Caco-2 (cell line): ENCODE measurements at regions not wholly inside any gene's neighbourhood (a gene's known extent, or its start where the extent isn't known, plus 50 kb on each side); places are given as distances from the start of the nearest gene placed in this dataset.

Experiments used
- BruUV-seq: library from RNA; stranded (reverse); fragments of 400-500 nt; replicated peaks from 2 replicates; lab custom pipeline; 2021; lab: Mats Ljungman, UMichigan
- CTCF ChIA-PET: fragments of 300-600 bp; sonication (Branson Sonifier 250); formaldehyde crosslinking; loops from one replicate; lab custom pipeline; 2022; ENCODE audit warnings: antibody characterized with exemption; lab: Charles Lee
- POLR2A ChIA-PET: fragments of 300-600 bp; sonication (Branson Sonifier 250); formaldehyde crosslinking; loops from one replicate; lab custom pipeline; 2022; ENCODE audit warnings: antibody characterized with exemption; lab: Charles Lee
- DNase-seq, 2 experiments: peaks; one replicate each; pipeline versions ENCODE4 v3.0.0 to v3.0.0-alpha.2; 2020 to 2022
- H3K27me3 ChIP-seq: replicated peaks from 2 replicates; pipeline ENCODE4 v1.6.0; 2011; ENCODE audit warnings: low read length; ENCODE audit not compliant: control insufficient read depth, insufficient read depth
- H3K36me3 ChIP-seq: 2 replicates; pipeline ENCODE4 v1.5.1; 2011; ENCODE audit warnings: low read length; ENCODE audit not compliant: control insufficient read depth, insufficient read depth
- H3K4me1 ChIP-seq: fragments of 250-450 bp; sonication (Bioruptor Pico); 2 replicates; pipeline ENCODE4 v1.5.1; 2020; ENCODE audit warnings: mild to moderate bottlenecking
- H3K4me3 ChIP-seq: 2 replicates; pipeline ENCODE4 v1.5.1; 2011; ENCODE audit warnings: low read depth, mild to moderate bottlenecking, control low read depth, low read length
- H3K9me3 ChIP-seq: fragments of 250-450 bp; sonication (Bioruptor Pico); 2 replicates; pipeline ENCODE4 v1.5.1; 2020; ENCODE audit warnings: mild to moderate bottlenecking, moderate library complexity
- H3K27ac Mint-ChIP-seq: one replicate; pipeline ENCODE4 v1.8.0; 2022; ENCODE audit warnings: mixed read lengths; ENCODE audit not compliant: unreplicated experiment
- H3K27me3 Mint-ChIP-seq: one replicate; pipeline ENCODE4 v1.8.0; 2022; ENCODE audit warnings: mixed read lengths; ENCODE audit not compliant: insufficient read depth, unreplicated experiment
- H3K36me3 Mint-ChIP-seq: one replicate; pipeline ENCODE4 v1.8.0; 2022; ENCODE audit warnings: mild to moderate bottlenecking, mixed read lengths; ENCODE audit not compliant: insufficient read depth, unreplicated experiment
- H3K4me1 Mint-ChIP-seq: one replicate; pipeline ENCODE4 v1.8.0; 2022; ENCODE audit warnings: low read depth, mixed read lengths; ENCODE audit not compliant: unreplicated experiment
- H3K4me3 Mint-ChIP-seq: one replicate; pipeline ENCODE4 v1.8.0; 2022; ENCODE audit warnings: mild to moderate bottlenecking, moderate library complexity, mixed read lengths; ENCODE audit not compliant: unreplicated experiment
- H3K9me3 Mint-ChIP-seq: one replicate; pipeline ENCODE4 v1.8.0; 2022; ENCODE audit warnings: mixed read lengths; ENCODE audit not compliant: unreplicated experiment
- CTCF ChIP-seq, 2 experiments: fragments of 200-600 bp in 1 of 2; IDR thresholded peaks; 1 replicate in 1 of 2; 2 replicates in 1 of 2; pipeline versions ENCODE4 v1.5.1 to v1.8.0; 2011 to 2022; ENCODE audit warnings: antibody characterized with exemption in 1 of 2, control low read depth in 1 of 2, inconsistent platforms in 1 of 2, low read depth in 1 of 2, low read length in 1 of 2, mild to moderate bottlenecking in 1 of 2, moderate library complexity in 1 of 2; ENCODE audit not compliant: insufficient read depth in 1 of 2, severe bottlenecking in 1 of 2, unreplicated experiment in 1 of 2
- intact Hi-C: fragments of 100-400 bp; cut with micrococcal nuclease; formaldehyde crosslinking; loops from one replicate; pipeline ENCODE4 v1.10.0; 2022; ENCODE audit not compliant: unreplicated experiment

DNA sequence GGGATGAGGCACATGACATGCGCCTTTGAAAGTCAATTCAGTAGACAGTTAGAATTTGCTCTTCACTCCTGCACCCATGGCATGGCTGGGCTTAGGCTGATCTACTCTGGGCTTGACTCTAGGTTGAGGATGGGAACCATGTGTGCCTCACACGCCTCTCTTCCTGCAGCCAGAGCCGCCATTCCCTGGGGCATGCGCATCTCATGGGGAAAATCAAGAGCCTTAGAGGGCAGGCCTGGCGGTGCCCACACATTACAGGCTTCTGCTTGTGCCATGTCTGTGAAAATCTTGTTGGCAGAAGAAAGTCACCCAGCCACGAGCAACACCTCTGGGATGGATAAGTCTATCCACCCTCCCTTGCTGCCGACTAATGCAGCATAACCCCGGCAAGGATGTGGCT lies 808.5 kb downstream of the CDH9 start:
- CTCF ChIA-PET: no interaction called here
- no peak overlapping the region for H3K4me3 Mint-ChIP-seq
- no peak overlapping the region for H3K4me3 ChIP-seq
- peaks cover 14% of the 10 kb centered on the region for H3K27me3 Mint-ChIP-seq
- TF ChIP-seq CTCF (IDR thresholded peaks at IDR 0.05; ENCODE audit: insufficient read depth in 1 of 2, low read depth in 1 of 2, low read length in 1 of 2, severe bottlenecking in 1 of 2, unreplicated experiment in 1 of 2): no peak
- intact Hi-C loops: no loop called here
- POLR2A ChIA-PET: no interaction called here
- peaks cover 57% of the 10 kb centered on the region for H3K9me3 Mint-ChIP-seq
- no peaks in the 10 kb centered on the region for H3K36me3 ChIP-seq
- H3K4me1 ChIP-seq: no peaks in the 10 kb centered on the region
- no peaks in the 10 kb centered on the region for H3K27me3 ChIP-seq
- no peaks in the 10 kb centered on the region for H3K9me3 ChIP-seq
- no peaks in the 10 kb centered on the region for H3K4me1 Mint-ChIP-seq
- no peak for DNase-seq
- no TSS peak for BruUV-seq
- no peak overlapping the region for H3K27ac Mint-ChIP-seq
- H3K36me3 Mint-ChIP-seq: no peaks in the 10 kb centered on the region

DNA sequence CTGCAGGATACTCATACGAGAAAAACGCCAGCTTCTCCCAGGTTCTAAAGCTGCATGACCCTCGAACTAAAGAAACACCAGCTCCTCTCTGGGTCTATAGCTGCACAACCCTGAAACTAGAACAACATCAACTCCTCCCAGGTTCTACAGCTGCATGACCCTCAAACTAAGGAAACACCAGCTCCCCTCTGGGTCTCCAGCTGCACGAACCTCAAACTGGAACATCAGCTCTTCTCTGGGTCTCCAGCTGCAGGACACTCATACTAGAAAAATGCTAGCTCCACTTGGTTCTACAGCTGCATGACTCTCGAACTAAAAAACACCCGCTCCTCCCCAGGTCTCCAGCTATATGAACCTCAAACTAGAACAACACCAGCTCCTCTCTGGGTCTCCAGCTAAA lies 811.1 kb downstream of the CDH9 start:
- BruUV-seq: no TSS peak
- Mint-ChIP-seq H3K4me1 (no peaks in the 10 kb centered on the region), H3K4me3 (no peak overlapping the region), H3K27ac (no peak overlapping the region), H3K36me3 (no peaks in the 10 kb centered on the region), H3K9me3 (peaks cover 56% of the 10 kb centered on the region), H3K27me3 (peaks cover 21% of the 10 kb centered on the region)
- intact Hi-C loops: no loop called here
- TF ChIP-seq CTCF (IDR thresholded peaks at IDR 0.05; ENCODE audit: insufficient read depth in 1 of 2, low read depth in 1 of 2, low read length in 1 of 2, severe bottlenecking in 1 of 2, unreplicated experiment in 1 of 2): no peak
- ChIA-PET CTCF (no interaction called here), POLR2A (no interaction called here)
- Histone ChIP-seq H3K27me3 (no peaks in the 10 kb centered on the region), H3K4me3 (no peak overlapping the region), H3K36me3 (no peaks in the 10 kb centered on the region), H3K4me1 (no peaks in the 10 kb centered on the region), H3K9me3 (no peaks in the 10 kb centered on the region)
- DNase-seq: no peak

GRCh38 chr5:26205121-26205520 lies 833.3 kb downstream of the CDH9 start:
- intact Hi-C loops: no loop called here
- Histone ChIP-seq H3K4me1 (no peaks in the 10 kb centered on the region), H3K4me3 (no peak overlapping the region), H3K9me3 (no peaks in the 10 kb centered on the region), H3K36me3 (no peaks in the 10 kb centered on the region), H3K27me3 (no peaks in the 10 kb centered on the region)
- H3K4me3 Mint-ChIP-seq: no peak overlapping the region
- H3K36me3 Mint-ChIP-seq: no peaks in the 10 kb centered on the region
- no peaks in the 10 kb centered on the region for H3K4me1 Mint-ChIP-seq
- H3K27ac Mint-ChIP-seq: no peak overlapping the region
- TF ChIP-seq CTCF (IDR thresholded peaks at IDR 0.05; ENCODE audit: insufficient read depth in 1 of 2, low read depth in 1 of 2, low read length in 1 of 2, severe bottlenecking in 1 of 2, unreplicated experiment in 1 of 2): no peak
- no peak for DNase-seq
- no peaks in the 10 kb centered on the region for H3K9me3 Mint-ChIP-seq
- no peaks in the 10 kb centered on the region for H3K27me3 Mint-ChIP-seq
- CTCF ChIA-PET: no interaction called here
- POLR2A ChIA-PET: no interaction called here
- BruUV-seq: no TSS peak
